Fibroblast of the aortic adventitia (primary cell): ENCODE measurements at regions not wholly inside any gene's neighbourhood (a gene's known extent, or its start where the extent isn't known, plus 50 kb on each side); places are given as distances from the start of the nearest gene placed in this dataset.

Experiments
- DNase-seq: peaks from one replicate; pipeline ENCODE4 v3.0.0-alpha.2; 2010; ENCODE audit warnings: low read depth
- H3K4me3 ChIP-seq: 2 replicates; pipeline ENCODE4 v1.5.1; 2011; ENCODE audit warnings: low read depth, mild to moderate bottlenecking, control low read depth, low read length, moderate library complexity
- TF ChIP-seq, protein P1 (sequence below): IDR thresholded peaks from 2 replicates; pipeline ENCODE4 v1.5.1; 2011; ENCODE audit warnings: mild to moderate bottlenecking, low read length, control low read depth, inconsistent platforms; ENCODE audit not compliant: insufficient read depth

DNA sequence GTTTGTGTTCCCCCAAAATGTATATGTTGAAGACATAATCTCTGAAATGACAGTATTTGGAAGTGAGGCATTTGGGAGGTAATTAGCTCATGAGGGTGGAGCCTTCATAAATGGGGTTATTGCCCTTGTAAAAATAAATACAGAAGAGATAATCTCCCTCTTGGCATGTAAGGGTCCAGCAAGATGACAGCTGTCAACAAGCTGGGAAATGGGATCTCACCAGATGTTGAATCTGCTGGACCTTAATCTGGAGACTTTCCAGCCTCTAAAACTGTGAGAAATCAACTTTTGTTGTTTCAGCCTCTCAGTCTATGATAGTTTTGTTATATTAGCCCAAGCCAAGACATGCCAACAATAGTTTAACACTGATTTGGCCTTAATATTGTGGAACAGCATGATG is 438.2 kb upstream of the PCDH7 start:
- no peak overlapping the region for H3K4me3 ChIP-seq
- DNase-seq: no peak
- TF ChIP-seq, protein P1, sequence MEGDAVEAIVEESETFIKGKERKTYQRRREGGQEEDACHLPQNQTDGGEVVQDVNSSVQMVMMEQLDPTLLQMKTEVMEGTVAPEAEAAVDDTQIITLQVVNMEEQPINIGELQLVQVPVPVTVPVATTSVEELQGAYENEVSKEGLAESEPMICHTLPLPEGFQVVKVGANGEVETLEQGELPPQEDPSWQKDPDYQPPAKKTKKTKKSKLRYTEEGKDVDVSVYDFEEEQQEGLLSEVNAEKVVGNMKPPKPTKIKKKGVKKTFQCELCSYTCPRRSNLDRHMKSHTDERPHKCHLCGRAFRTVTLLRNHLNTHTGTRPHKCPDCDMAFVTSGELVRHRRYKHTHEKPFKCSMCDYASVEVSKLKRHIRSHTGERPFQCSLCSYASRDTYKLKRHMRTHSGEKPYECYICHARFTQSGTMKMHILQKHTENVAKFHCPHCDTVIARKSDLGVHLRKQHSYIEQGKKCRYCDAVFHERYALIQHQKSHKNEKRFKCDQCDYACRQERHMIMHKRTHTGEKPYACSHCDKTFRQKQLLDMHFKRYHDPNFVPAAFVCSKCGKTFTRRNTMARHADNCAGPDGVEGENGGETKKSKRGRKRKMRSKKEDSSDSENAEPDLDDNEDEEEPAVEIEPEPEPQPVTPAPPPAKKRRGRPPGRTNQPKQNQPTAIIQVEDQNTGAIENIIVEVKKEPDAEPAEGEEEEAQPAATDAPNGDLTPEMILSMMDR: no peak

DNA sequence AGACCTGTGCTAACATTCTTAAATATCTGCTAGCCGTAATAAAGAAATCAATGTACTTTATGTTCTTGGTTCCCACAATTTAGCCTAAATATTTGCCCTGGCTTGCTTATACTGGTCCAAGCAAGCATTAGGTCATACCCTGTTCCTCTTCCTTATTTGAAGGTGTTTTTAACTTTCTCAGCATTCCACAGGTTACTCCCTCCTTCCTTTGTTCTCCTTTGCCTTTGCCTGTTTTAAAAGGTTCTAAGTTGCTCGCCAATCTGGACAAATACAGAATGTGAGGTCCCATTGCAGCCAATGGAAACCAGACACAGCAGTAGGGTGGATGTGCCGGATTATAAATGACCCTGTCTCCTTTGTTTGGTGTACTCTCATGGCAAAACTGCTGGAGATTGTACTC is 436.8 kb upstream of the PCDH7 start:
- DNase-seq: no peak
- no peak overlapping the region for H3K4me3 ChIP-seq
- TF ChIP-seq, protein P1: no peak

DNA sequence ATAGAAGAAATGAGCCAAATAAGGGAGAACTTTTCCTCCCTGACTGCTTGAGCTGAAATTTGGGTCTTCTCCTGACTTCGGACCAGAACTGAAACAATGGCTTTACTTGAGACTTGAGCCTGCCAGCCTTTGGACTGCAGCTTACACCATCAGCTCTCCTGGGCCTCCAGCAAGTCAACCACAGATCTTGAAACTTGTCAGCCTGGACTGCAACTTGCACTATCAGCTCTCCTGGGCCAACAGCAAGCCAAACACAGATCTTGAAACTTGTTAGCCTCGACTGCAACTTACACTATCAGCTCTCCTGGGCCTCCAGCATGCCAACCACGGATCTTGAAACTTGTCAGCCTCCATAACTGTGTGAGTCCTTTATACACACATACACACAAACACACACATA is 425.9 kb upstream of the PCDH7 start:
- no peak overlapping the region for H3K4me3 ChIP-seq
- DNase-seq: no peak
- TF ChIP-seq, protein P1: no peak

DNA sequence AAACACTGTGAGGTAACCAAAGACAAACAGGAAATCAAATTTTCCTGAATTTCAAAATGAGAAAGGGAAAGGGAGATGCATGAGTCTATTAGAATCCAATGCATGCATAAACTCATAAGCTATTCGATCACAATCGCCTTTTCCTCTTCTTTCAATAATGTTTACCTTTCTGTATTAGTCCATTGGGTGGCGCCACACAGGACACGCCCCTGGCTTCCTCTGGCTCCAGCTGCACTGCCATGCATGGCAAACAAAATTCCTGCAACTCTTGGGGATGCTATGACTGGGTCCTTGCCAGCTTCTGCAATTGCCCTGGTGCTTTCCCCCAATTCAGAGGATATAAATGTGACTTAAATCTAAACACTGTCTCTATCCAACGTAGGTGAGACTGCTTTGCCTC is 424.5 kb upstream of the PCDH7 start:
- H3K4me3 ChIP-seq: no peak overlapping the region
- DNase-seq: no peak
- TF ChIP-seq, protein P1: no peak

DNA sequence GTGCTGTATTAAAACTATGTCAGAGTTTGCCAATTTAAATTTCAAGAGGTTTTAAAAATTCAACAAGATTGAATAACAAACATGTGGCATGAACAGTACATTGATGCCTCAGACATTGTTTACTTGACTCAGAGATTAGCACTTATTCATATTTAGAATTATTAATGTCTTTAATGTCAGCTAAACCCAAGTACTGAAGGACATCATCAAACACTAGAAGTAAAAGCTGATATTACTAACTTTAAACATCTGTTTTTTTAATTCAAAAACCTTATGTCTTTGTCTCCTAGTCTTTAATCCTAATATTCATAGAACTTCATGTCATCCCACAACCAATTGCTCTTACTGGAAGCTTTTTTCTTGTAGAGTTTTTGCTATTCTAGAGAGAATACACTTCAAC is 406.2 kb upstream of the PCDH7 start:
- no peak for DNase-seq

DNA sequence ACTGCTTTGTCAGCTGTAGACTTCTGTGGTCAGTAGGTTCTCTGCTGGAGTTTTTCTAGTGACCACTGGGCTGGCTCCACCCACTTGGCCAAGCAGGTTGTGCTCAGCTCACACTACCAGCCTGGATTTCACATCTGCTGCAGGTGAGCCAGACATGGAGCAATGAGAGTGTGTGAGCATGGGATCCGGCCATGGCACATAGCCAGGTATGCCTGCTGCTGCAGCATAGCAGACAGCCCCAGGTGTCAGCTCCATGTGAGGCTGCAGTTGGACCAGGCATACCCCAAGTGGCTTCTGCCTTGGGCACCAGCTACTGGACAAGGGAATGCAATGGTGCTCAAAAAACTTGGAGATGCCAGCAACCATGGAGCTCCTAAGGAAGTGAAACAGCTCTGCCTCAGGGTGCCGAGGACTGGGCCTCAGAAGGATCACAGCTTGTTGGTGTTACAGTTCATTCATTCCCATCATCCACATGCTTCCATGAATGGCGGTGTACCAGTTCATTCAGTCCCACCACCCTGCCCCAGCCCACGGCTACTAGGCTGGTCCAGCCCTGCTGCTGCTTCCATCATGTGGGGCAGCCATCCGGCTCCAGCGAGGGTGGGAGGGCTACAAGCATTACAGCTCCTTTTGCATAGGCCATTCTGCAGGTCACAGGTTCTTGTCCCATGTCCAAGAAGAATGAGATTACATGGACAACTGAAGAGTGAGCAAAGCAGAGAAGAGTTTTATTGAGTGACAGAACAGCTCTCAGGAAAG is 389.1 kb upstream of the PCDH7 start:
- TF ChIP-seq, protein P1: no peak
- no peak overlapping the region for H3K4me3 ChIP-seq
- DNase-seq: no peak

More for the DNA sequence above, 406.2 kb upstream of the PCDH7 start:
- H3K4me3 ChIP-seq: no peak overlapping the region
- TF ChIP-seq, protein P1: no peak

DNA sequence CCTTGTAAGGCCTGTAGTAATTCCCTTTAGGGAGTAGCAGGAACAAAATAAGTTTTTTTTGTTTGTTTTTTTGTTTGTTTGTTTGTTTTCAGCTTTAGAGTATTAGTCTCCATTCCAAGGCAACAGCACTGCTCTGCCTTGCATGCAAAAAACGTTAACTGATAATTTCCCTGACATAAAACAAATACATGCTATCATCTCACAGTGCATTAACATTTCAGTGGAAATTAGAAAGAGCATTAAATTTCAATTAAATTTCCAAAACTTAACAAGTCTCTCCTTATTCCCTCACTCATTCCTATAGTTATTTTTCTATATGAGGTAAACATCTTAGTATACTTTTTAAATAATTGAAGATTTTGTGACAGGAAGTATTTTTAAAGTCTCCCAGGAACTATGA is 378.4 kb upstream of the PCDH7 start:
- H3K4me3 ChIP-seq: no peak overlapping the region
- no peak for DNase-seq
- TF ChIP-seq, protein P1: no peak
